ENCODE measurements at regions not wholly inside any gene's neighbourhood (a gene's known extent, or its start where the extent isn't known, plus 50 kb on each side); places are given as distances from the start of the nearest gene placed in this dataset.

DNA sequence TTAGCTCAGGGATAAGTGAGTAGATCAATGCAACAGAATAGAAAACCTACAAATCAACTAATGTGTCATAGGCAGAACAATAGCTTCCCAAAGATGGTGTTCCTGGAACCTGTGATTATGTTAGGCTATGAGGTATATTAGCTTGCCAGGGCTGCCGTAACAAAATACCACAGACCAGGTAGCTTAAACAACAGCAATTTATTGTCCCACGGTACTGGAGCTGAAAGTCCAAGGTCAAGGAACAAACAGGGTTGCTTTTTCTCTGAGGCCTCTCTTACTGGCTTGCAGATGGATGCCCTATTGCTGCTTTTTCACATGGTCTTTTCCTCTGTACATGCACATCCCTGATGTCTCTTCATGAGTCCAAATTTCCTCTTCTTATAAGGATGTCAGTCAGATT is 354.9 kb downstream of the TNS1 start:
- CTCF ChIA-PET, result no interaction called here
- intact Hi-C loops (cut with micrococcal nuclease; ENCODE audit: unreplicated experiment), result no loop called here
- TF ChIP-seq EZH2 (IDR thresholded peaks at IDR 0.05; ENCODE audit: borderline replicate concordance, low read depth, low read length, poor library complexity, severe bottlenecking), result no peak
- TF ChIP-seq, protein P1, sequence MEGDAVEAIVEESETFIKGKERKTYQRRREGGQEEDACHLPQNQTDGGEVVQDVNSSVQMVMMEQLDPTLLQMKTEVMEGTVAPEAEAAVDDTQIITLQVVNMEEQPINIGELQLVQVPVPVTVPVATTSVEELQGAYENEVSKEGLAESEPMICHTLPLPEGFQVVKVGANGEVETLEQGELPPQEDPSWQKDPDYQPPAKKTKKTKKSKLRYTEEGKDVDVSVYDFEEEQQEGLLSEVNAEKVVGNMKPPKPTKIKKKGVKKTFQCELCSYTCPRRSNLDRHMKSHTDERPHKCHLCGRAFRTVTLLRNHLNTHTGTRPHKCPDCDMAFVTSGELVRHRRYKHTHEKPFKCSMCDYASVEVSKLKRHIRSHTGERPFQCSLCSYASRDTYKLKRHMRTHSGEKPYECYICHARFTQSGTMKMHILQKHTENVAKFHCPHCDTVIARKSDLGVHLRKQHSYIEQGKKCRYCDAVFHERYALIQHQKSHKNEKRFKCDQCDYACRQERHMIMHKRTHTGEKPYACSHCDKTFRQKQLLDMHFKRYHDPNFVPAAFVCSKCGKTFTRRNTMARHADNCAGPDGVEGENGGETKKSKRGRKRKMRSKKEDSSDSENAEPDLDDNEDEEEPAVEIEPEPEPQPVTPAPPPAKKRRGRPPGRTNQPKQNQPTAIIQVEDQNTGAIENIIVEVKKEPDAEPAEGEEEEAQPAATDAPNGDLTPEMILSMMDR (conservative IDR thresholded peaks at IDR 0.05; ENCODE audit: low read depth, low read length), result no peak
- peaks cover 11% of the 10 kb centered on the region for H3K4me1 ChIP-seq (ENCODE audit: insufficient read depth, low read length, poor library complexity, severe bottlenecking)
- no TSS peak for BruUV-seq (replicated peaks)
- POLR2A ChIA-PET (ENCODE audit: low non-redundant PET), result interaction anchor here (0.6 kb wide), 1 partner anchor 1211 kb away, joined by 3 read pairs; no protein-coding TSS in a partner anchor
- H3K9me3 ChIP-seq (ENCODE audit: low read depth, low read length, poor library complexity, severe bottlenecking), result no peaks in the 10 kb centered on the region
- no peaks in the 10 kb centered on the region for H3K36me3 ChIP-seq (ENCODE audit: insufficient read depth, low read length, poor library complexity, severe bottlenecking)
- DNase-seq (ENCODE audit: low spot score), result no peak
- H3K27ac ChIP-seq (ENCODE audit: low read depth, low read length, poor library complexity, severe bottlenecking), result no peak overlapping the region
- no peak overlapping the region for H3K4me3 ChIP-seq (ENCODE audit: low read depth, low read length, poor library complexity, severe bottlenecking)
- H3K27me3 ChIP-seq (replicated peaks; ENCODE audit: insufficient read depth, low read depth, low read length, poor library complexity), result no peaks in the 10 kb centered on the region

DNA sequence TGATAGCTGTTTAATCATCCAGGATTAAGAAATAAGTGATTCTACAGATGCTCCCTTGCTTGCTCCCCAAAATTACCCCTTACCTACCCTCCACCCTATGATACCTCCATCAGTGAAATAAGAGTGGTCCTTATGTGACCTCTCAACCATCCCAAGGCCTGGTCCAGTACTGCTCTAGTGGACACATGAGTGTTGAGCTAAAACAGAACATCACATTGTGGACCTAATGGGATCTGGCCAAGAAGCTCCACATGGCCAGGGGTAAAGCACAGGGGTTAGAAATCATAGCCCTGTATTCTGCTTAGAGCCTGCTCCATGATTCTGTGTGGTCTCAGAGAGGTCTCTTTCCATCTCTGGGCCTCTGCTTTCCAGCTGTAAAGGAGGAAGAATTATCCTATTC is 355.6 kb downstream of the TNS1 start:
- H3K27me3 ChIP-seq (replicated peaks; ENCODE audit: insufficient read depth, low read depth, low read length, poor library complexity), result no peaks in the 10 kb centered on the region
- ChIA-PET CTCF (no interaction called here), POLR2A (ENCODE audit: low non-redundant PET) (interaction anchor here (0.6 kb wide), 1 partner anchor 1212 kb away, joined by 3 read pairs; no protein-coding TSS in a partner anchor)
- no peaks in the 10 kb centered on the region for H3K36me3 ChIP-seq (ENCODE audit: insufficient read depth, low read length, poor library complexity, severe bottlenecking)
- intact Hi-C loops (cut with micrococcal nuclease; ENCODE audit: unreplicated experiment), result no loop called here
- no peak overlapping the region for H3K27ac ChIP-seq (ENCODE audit: low read depth, low read length, poor library complexity, severe bottlenecking)
- no TSS peak for BruUV-seq (replicated peaks)
- H3K4me1 ChIP-seq (ENCODE audit: insufficient read depth, low read length, poor library complexity, severe bottlenecking), result peaks cover 6% of the 10 kb centered on the region
- no peak overlapping the region for H3K4me3 ChIP-seq (ENCODE audit: low read depth, low read length, poor library complexity, severe bottlenecking)
- no peak for DNase-seq (ENCODE audit: low spot score)
- no peak for TF ChIP-seq EZH2 (IDR thresholded peaks at IDR 0.05; ENCODE audit: borderline replicate concordance, low read depth, low read length, poor library complexity, severe bottlenecking)
- TF ChIP-seq, protein P1 (conservative IDR thresholded peaks at IDR 0.05; ENCODE audit: low read depth, low read length), result no peak
- H3K9me3 ChIP-seq (ENCODE audit: low read depth, low read length, poor library complexity, severe bottlenecking), result no peaks in the 10 kb centered on the region

DNA sequence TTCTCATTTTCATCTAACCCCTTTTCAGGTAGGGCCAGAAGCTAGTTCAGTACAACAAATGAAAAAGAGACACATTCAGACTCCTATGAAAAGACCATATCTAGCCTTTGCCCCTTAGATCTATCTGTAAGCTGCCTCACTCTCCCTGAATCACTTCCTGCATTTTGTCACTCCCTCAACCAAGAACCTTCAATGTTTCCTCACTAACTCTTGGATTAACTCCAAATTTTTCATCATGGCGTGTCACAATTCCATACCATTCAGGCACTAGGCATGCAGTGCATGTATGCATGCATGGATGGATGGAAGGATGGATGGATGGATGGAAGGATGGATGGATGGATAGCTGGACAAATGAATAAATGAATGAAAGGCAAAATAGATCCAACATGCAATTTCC is 356.9 kb downstream of the TNS1 start:
- H3K27ac ChIP-seq (ENCODE audit: low read depth, low read length, poor library complexity, severe bottlenecking), result no peak overlapping the region
- POLR2A ChIA-PET (ENCODE audit: low non-redundant PET), result no interaction called here
- no peak overlapping the region for H3K4me3 ChIP-seq (ENCODE audit: low read depth, low read length, poor library complexity, severe bottlenecking)
- intact Hi-C loops (cut with micrococcal nuclease; ENCODE audit: unreplicated experiment), result no loop called here
- CTCF ChIA-PET, result no interaction called here
- DNase-seq (ENCODE audit: low spot score), result no peak
- no TSS peak for BruUV-seq (replicated peaks)
- no peaks in the 10 kb centered on the region for H3K9me3 ChIP-seq (ENCODE audit: low read depth, low read length, poor library complexity, severe bottlenecking)
- H3K27me3 ChIP-seq (replicated peaks; ENCODE audit: insufficient read depth, low read depth, low read length, poor library complexity), result no peaks in the 10 kb centered on the region
- TF ChIP-seq EZH2 (IDR thresholded peaks at IDR 0.05; ENCODE audit: borderline replicate concordance, low read depth, low read length, poor library complexity, severe bottlenecking), result no peak
- TF ChIP-seq, protein P1 (conservative IDR thresholded peaks at IDR 0.05; ENCODE audit: low read depth, low read length), result no peak
- no peaks in the 10 kb centered on the region for H3K36me3 ChIP-seq (ENCODE audit: insufficient read depth, low read length, poor library complexity, severe bottlenecking)
- peaks cover 6% of the 10 kb centered on the region for H3K4me1 ChIP-seq (ENCODE audit: insufficient read depth, low read length, poor library complexity, severe bottlenecking)
